Ishikawa (cell line): ENCODE measurements at regions not wholly inside any gene's neighbourhood (a gene's known extent, or its start where the extent isn't known, plus 50 kb on each side); places are given as distances from the start of the nearest gene placed in this dataset.

ENCODE experiments used
- CEBPB ChIP-seq: IDR thresholded peaks from 2 replicates; pipeline ENCODE4 v1.6.1; 2012
- CREB1 ChIP-seq: IDR thresholded peaks from 2 replicates; pipeline ENCODE4 v1.6.1; 2012; ENCODE audit warnings: low read depth
- EGR1 ChIP-seq: IDR thresholded peaks from 2 replicates; pipeline ENCODE4 v1.6.1; 2012
- EP300 ChIP-seq: IDR thresholded peaks from 2 replicates; pipeline ENCODE4 v1.6.1; 2012; ENCODE audit warnings: borderline replicate concordance
- FOXM1 ChIP-seq: IDR thresholded peaks from 2 replicates; pipeline ENCODE4 v1.6.1; 2012; ENCODE audit warnings: low read depth, borderline replicate concordance
- MAX ChIP-seq: IDR thresholded peaks from 2 replicates; pipeline ENCODE4 v1.6.1; 2012
- NFIC ChIP-seq: IDR thresholded peaks from 2 replicates; pipeline ENCODE4 v1.6.1; 2012
- RAD21 ChIP-seq: IDR thresholded peaks from 2 replicates; pipeline ENCODE4 v1.6.1; 2012; ENCODE audit warnings: low read depth
- REST ChIP-seq: IDR thresholded peaks from 2 replicates; pipeline ENCODE4 v1.6.1; 2012; ENCODE audit warnings: low read depth, mild to moderate bottlenecking
- TAF1 ChIP-seq: IDR thresholded peaks from 2 replicates; pipeline ENCODE4 v1.6.1; 2012; ENCODE audit warnings: low read depth, mild to moderate bottlenecking
- TCF12 ChIP-seq: IDR thresholded peaks from 2 replicates; pipeline ENCODE4 v1.6.1; 2012; ENCODE audit warnings: low read depth
- TEAD4 ChIP-seq: IDR thresholded peaks from 2 replicates; pipeline ENCODE4 v1.6.1; 2012
- USF1 ChIP-seq: IDR thresholded peaks from 2 replicates; pipeline ENCODE4 v1.6.1; 2012
- YY1 ChIP-seq: IDR thresholded peaks from 2 replicates; pipeline ENCODE4 v1.6.1; 2012; ENCODE audit warnings: low read depth

GRCh38 chr12:77388445-77389265 lies 323.3 kb upstream of the E2F7 start:
- no peak for TF ChIP-seq RAD21
- no peak for TF ChIP-seq MAX
- no peak for TF ChIP-seq NFIC
- TF ChIP-seq TEAD4, result no peak
- TF ChIP-seq EP300, result no peak
- TF ChIP-seq USF1, result no peak
- no peak for TF ChIP-seq TCF12
- TF ChIP-seq REST, result no peak
- TF ChIP-seq YY1, result no peak
- TF ChIP-seq FOXM1, result no peak
- TF ChIP-seq TAF1, result no peak
- TF ChIP-seq EGR1, result no peak
- TF ChIP-seq CEBPB, result no peak
- no peak for TF ChIP-seq CREB1
